GM18499 (cell line): ENCODE measurements at regions not wholly inside any gene's neighbourhood (a gene's known extent, or its start where the extent isn't known, plus 50 kb on each side); places are given as distances from the start of the nearest gene placed in this dataset.
"Not testable (repeated sequence)": the region's sequence is repeated elsewhere in the genome, so short reads cannot be mapped to it uniquely, and the experiment has no call there.

Experiments used
- ATAC-seq: cut with Tn5 transposase; IDR thresholded peaks from one replicate; pipeline ENCODE4 v1.9.1; 2021; ENCODE audit warnings: moderate number of reproducible peaks; ENCODE audit not compliant: insufficient read depth, unreplicated experiment

DNA sequence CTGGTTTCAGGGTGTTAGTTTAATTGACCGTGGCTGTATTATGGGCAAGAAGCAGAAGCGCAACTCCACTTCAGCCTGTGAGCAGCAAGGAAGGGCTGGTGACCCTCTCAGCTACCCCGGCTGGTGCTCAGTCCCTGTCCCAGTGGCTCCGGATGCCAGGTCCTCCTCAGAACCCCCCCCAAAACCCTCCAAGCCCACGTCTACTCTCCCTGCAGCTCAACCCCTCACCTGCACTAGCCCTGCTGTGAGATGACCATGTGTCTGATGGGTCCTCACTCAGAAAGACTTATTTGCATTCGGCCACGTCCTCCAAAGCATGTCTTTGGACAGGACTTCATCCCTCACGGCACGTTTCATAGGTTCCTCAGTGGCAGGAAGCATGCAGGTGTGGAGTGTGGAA, 119.7 kb upstream of the ALKAL2 start:
- ATAC-seq: no peak

DNA sequence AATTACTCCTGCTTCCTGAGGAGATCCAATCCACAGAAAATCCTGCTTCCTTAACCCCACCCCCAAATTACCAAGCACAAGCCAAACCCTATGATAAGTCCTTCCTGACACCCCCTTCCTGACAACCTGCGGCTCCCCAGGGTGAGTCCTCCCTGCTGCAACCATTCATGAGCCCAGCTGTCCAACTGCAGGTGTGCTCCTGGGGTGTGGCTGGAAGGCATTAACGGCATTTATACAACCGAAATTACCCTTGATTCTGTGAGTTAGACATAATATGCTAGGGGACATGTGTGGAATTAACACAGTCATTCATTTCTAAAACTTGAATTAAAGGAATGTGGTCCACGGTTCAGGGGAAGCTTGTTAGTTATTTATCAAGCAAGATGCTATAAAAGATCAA, 119.0 kb upstream of the ALKAL2 start:
- no peak for ATAC-seq

DNA sequence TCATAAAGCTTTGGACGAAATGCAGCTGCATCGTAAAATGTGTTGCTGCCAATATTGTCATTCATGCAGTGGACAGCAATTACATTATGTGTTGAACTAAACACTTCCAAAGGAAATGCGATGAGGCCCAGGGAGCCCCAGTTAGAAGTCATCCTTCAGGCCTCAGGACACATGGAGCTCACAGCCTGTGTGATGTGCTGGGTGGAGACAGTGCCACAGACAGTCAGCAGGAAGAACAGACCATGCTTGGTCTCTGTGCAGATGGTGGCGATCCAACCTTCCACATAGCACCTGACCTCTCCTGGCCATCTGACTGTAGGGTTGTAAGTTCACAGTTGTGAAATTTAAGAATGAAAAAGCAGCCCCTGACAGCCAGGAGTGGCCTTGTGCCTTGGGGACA, 118.3 kb upstream of the ALKAL2 start:
- no peak for ATAC-seq

DNA sequence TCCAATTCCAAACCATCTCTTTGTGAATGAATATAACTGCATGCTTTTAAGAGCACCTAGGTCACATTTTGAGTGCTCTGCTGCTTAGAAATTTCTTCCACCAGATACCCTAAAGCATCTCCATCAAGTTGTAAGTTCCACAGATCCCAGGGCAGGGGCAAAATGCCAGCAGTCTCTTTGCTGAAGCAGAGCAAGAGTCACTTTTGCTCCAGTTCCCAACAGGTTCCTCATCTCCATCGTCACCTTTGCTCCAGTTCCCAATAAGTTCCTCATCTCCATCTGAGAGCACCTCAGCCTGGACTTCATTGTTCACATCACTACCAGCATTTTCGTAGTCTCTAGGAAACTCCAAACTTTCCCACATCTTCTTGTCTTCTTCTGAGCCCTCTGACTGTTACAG, 116.7 kb upstream of the ALKAL2 start:
- ATAC-seq: no peak

DNA sequence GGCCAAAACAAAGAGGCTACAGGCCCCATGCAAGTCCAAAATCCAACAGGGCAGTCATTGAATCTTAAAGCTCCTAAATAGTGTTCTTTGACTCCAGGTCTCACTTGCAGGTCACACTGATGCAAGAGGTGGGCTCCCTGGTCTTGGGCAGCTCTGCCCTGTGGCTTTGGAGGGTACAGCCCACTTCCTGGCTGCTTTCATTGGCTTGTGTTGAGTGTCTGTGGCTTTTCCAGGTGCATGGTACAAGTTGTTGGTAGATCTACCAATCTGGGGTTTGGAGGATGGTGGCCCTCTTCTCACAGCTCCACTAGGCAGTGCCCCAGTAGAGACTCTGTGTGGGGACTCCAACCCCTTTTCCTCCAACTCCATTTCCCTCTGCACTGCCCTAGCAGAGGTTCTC, 115.8 kb upstream of the ALKAL2 start:
- ATAC-seq: no peak

DNA sequence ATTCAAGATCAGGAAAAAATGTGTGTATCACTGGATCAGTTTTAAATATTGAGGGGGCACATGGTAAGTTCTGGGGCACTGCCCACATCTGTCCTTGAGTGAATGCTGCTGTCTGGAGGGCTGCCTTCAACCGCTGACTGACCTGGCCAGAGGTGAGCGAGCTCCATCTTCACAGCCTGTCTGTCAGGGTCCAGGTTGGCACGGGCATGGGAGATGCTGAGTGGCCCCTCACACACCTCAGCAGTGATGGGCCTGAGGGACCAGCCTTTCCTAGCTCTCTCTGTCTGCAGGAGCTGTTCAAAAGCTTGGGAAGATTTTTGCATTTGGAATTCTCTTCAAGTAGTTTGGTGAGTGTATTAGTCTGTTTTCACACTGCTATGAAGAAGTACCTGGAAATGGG, 114.8 kb upstream of the ALKAL2 start:
- ATAC-seq: no peak

DNA sequence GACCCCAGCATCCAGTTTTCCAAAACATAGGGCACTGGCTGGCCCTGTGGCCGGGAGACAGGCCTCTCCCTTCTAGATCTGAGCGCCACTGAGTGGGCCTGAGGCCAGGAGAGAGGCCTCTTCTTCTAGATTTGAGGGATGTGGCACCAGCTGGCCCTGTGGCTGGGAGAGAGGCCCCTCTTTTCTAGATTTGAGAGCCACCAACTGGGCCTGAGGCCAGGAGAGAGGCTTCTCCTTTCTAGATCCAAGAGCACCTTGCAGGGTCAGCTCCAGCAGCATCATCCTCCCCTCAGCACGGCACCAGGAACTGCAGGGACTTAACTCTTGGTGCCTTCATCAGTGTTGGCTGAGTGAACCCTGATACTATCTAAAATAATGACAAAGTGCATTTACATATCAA, 114.3 kb upstream of the ALKAL2 start:
- no peak for ATAC-seq

DNA sequence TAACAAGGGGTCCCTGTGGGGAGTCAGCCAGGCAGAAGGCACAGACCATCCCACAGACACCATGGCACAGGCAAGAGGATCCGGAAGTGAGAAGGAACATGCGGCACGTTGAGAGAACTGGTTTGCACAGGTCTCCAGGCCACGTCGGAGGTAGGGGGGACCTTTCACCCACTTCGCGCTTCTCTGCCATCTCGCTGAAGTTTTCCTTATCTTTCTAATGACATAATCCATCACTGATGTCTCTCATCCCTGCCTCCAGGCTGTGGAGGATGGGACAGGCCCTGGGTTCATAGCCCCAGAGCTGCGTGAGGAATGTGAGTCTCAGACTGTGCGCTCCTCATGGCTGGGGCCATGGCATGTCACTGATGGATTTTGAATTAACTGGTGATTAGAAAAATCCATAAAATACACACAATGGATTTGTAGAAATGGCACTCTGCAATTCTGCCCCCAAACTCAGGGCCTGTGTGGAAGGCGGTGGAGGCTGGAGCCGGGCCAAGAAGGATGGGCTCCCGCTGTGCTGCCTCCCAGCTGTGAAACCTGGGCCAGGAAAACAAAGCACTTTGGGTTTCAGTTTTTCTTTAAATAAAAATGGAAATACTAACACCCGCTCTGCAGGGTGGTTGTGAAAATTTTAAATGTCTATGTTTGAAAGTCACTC, 113.3 kb upstream of the ALKAL2 start:
- ATAC-seq: no peak

DNA sequence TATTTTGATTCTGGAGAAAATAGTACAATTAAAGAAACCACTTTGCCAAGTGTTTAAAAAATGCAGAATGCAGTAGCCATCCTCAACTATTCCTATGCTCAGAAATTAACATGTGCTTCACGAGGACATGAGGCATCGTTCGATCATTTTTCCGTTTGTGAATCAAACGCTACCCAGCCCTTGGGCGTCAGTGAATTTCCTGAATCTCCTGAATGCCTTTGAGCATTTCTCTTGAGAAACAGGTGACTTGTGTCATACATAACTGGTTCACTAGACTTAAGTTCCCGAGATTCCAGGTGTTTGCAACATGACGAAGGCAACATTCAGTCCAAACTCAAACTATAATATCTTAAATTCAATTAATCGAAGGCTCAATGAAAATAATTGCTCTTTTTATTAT, 110.0 kb upstream of the ALKAL2 start:
- ATAC-seq: no peak

DNA sequence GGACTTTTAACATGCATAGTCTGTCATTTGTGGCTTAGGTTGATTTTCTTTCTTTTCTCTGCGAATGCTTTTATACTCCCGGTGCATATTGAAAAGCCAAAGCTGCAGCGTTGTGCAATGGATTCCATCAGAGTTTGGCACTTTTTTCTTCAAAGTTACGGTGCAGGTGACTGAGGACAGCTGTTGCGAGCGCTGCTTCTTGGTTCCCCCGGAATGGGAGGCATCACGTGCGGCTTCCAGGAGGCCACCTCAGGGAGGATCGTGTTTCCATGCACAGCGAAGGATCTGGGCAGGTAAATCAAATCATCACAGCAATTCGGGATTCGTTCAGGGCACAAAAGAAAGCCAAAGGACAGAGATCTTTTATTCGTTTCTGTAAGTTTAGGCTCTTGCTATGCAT, 109.6 kb upstream of the ALKAL2 start:
- no peak for ATAC-seq

DNA sequence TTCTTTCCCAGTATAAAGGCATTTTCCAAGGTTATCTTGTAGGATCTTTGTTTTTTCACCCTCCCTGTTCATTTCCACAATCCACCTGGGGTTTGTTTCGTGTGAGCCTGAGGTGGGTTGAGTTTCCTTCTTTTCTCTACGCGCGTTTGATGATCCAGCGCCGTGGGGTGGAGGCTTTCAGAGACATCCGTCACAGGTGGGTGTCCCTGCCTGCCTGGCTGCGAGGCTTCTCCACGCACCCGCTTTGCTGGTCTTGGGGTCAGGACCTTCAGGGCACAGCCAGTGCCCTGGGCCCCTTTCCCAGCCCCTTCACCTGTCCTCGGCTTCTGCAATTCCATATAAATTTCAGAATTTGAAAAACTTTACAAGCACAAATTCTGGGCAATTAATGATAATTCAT, 109.0 kb upstream of the ALKAL2 start:
- ATAC-seq: no peak

DNA sequence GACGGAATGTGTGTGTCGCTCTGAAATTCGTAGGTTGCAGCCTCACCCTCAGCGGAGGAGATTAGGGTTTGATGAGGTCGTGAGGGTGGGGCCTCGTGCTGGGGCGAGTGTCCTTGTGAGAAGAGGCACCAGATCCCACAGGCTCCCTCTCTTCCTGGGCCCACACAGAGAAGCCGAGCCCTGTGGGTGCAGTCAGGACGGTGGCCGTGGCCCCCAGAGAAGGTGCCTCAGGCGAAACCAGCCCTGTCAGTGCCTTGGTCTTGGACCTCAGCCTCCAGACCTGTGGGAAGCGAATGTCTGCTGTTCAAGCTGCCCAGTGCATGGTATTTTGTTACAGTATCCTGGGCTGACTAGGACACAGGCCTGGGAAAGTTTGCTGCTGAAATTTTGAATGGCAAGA, 108.0 kb upstream of the ALKAL2 start:
- ATAC-seq: no peak

DNA sequence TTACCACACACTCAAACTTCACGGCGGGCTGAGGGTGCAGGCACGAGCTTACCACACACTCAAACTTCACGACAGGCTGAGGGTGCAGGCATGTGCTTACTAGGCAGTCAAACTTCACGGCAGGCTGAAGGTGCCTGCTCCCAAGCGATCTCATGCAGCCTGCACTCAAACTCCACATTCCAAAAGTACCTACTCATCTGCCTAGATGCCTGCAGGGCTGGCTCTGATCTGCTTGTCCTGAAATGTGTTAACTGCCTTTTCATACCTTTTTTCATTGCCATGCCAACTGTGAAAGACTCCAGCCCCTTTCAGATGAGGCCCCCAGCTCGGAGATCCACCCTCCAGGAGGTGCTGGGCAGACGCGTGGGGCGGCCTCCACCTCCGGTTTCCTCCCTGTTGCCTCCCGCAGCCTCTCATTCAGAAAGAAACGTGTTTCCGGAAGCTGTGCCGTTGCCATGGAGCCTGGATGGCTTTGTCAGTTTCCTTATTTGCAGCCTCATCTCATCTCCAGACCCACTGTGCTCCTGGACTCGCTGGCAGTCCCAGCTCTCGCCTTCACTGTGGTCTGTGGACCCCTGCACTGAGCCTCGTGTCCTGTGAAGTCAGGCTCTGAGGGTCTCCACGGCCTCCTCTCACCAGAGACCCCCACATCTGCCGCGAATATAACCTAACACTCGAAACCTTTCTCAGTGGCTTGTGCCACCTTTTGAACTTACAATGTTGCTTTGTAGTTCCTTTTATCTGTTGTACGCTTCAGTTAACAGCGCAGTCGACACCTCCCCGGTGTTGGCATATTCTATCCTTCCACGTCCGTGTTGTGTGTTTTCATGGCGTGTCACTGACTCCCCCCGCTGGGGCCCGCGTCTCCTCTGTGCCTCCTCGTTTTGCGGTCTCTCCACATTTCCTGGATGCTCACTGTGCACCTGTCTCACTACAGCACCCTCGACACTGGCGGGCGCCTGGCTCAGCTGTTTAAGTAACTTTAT, 106.1 kb upstream of the ALKAL2 start:
- ATAC-seq: no peak

DNA sequence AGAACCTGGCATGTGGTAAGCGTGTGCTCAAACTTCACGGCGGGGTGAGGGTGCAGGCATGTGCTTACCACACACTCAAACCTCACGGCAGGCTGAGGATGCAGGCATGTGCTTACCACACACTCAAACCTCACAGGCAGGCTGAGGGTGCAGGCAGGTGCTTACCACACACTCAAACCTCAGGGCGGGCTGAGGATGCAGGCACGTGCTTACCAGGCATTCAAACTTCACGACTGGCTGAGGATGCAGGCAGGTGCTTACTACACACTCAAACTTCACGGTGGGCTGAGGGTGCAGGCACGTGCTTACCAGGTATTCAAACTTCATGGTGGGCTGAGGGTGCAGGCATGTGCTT, 105.0 kb upstream of the ALKAL2 start:
- ATAC-seq: no peak

DNA sequence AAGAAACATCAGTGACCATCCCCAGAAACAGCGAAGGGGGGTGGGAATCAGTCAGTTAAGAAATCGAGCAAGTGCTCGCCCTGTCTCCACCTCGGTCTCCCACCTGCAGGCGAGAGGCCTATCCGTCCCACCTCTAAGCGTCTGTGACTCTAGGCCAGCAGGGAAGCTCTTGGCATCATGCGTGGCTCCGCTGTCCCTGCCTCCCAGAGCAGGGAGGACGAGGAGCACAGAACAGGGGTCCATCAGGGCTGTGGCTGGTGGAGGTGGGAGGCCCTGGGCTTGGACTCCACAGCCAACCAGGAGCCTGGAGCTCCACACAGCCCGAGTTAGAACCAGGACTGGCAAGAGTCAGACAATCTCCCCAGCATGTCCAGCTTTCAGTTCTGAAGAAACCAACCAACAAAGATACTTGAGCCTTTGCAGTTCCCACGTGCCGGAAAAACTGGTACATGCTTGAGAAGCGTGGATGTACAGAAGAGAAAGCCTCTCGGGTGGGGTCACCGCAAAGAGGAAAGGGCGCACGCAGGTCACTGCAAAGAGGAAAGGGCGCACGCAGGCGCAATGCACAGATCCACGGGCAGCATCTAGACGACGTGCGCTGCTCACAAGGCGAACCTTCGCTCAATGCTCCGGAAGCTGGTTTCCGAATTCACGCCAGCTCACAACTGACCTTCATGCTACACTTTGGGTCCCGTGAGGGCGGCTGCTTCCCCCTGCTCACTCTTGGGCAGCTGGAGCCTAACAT, 104.5 kb upstream of the ALKAL2 start:
- no peak for ATAC-seq

DNA sequence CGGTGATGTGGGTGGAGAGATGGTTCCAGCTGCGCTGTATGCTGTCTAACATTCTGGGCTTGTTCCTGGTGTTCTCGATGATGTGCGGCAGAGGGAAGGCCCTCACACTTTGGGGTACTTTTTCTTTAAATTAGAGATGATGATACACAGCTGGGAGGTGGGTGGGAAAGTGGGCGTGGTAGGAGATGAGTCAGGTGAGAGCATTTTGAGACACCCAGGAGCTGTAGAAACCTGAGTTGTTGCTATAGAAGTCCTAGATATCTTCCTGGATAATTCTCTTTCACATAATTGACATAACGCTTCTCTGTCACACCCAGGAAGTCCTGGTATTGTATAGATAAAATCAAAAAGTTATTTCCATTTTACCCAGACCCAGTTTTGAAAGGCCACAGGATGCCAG, 103.8 kb upstream of the ALKAL2 start:
- ATAC-seq: no peak

DNA sequence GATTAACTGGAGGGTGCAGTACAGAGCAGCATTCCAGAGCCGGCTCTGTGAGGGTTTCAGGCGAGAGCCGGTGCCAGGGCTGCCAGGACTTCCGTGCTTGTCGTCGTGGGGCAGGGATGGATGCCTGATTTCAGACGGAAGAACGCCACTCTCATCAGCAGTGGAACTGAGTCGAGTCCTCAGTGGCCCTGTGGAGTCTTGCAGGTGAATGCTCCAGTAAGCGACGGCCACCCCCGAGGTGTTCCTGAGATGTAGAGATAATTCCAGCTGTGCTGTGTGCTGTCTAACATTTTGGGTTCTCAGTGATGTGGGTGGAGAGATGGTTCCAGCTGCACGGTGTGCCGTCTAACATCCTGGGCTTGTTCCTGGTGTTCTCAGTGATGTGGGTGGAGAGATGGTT, 103.1 kb upstream of the ALKAL2 start:
- no peak for ATAC-seq

DNA sequence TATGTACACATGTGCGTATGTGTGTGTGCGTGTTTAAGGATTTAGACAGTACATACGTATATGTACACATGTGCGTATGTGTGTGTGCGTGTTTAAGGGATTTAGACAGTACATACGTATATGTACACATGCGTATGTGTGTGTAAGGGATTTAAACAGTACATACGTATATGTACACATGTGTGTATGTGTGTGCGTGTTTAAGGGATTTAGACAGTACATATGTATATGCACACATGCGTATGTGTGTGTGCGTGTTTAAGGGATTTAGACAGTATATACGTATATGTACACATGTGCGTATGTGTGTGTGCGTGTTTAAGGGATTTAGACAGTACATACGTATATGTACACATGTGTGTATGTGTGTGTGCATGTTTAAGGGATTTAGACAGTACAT, 102.1 kb upstream of the ALKAL2 start:
- not testable (repeated sequence) for ATAC-seq

DNA sequence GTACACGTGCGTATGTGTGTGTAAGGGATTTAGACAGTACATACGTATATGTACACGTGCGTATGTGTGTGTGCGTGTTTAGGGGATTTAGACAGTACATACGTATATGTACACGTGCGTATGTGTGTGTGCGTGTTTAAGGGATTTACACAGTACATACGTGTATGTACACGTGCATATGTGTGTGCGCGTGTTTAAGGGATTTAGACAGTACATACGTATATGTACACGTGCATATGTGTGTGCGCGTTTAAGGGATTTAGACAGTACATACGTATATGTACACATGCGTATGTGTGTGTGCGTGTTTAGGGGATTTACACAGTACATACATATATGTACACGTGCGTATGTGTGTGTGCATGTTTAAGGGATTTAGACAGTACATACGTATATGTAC, 100.9 kb upstream of the ALKAL2 start:
- ATAC-seq: not testable (repeated sequence)

DNA sequence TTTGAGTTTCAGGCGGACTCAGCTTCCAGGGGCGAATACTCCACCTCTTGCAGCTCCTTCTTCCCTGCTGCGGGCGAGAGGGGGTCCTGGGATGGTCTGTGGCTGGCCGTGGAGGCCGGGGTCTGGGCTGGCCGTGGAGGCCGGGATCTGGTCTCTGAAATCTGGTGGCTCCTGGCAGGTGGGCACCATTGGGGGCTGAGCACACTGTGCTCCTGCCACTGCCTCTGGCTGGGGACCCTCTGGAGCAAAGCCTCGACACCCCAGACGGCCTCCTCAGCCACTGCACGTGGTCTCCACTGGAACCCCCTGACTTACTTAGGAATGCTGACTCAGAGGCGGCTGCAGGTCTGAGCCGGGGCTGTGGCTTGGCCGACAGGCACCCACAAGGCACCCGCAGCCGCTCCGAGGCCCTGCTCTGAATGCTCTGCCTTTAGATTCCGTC, 100.1 kb upstream of the ALKAL2 start:
- no peak for ATAC-seq
